ENCODE measurements at regions not wholly inside any gene's neighbourhood (a gene's known extent, or its start where the extent isn't known, plus 50 kb on each side); places are given as distances from the start of the nearest gene placed in this dataset.

DNA sequence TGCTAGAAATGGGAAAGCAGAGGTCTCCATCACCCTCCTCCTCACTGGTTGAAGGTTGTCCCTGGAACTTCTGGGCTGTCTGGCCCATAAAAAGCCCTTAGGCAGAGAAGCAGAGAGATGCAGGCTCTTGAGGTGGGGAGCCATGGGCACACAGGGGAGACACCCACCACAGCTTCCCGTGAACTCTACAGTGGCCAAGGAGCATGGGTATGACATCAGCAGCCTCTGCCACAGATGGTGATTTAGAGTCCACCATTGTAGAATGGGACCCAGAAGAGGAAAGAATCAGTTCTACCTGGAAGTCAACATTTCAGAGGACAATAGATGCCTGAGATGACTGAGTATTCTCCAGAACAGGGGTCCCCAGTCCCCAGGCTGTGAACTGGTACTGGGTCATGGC is 105.6 kb upstream of the LRRN1 start:
- no peak for TF ChIP-seq POLR2AphosphoS5 (IDR thresholded peaks at IDR 0.05; ENCODE audit: low read depth, low read length)
- no peak for TF ChIP-seq EP300 (IDR thresholded peaks at IDR 0.05; ENCODE audit: borderline replicate concordance in 1 of 2, low read depth in 2 of 2, low read length in 2 of 2)
- TF ChIP-seq ZNF274 (IDR thresholded peaks at IDR 0.05; ENCODE audit: borderline replicate concordance, extremely low read depth, low read length) = no peak
- TF ChIP-seq SIN3A (conservative IDR thresholded peaks at IDR 0.05 in 1 of 2, IDR thresholded peaks at IDR 0.05 in 1 of 2; ENCODE audit: low read depth in 1 of 2, low read length in 2 of 2) = no peak
- TF ChIP-seq RBBP5 (IDR thresholded peaks at IDR 0.05; ENCODE audit: borderline replicate concordance, low read depth, low read length) = no peak
- TF ChIP-seq CBX8 (IDR thresholded peaks at IDR 0.05; ENCODE audit: borderline replicate concordance, low read depth, low read length) = no peak
- no peak for TF ChIP-seq CBX5 (IDR thresholded peaks at IDR 0.05; ENCODE audit: low read depth, low read length)

More for the DNA sequence above, 105.6 kb upstream of the LRRN1 start:
- no peak overlapping the region for H2BK15ac ChIP-seq (ENCODE audit: low read length)
- H3K56ac ChIP-seq (replicated peaks; ENCODE audit: insufficient read length, low read depth, low read length) = no peak overlapping the region
- ChIA-PET POLR2A (ENCODE audit: partially characterized antibody) (no interaction called here), CTCF (ENCODE audit: partially characterized antibody) (no interaction called here)
- no peak overlapping the region for H2BK120ac ChIP-seq (replicated peaks; ENCODE audit: low read depth, low read length)
- H3K4me1 ChIP-seq (replicated peaks in 1 of 4; ENCODE audit: control insufficient read depth in 3 of 4, insufficient read depth in 4 of 4, low read length in 3 of 4) = no peaks in the 10 kb centered on the region
- no peak overlapping the region for H2BK20ac ChIP-seq (ENCODE audit: low read length)
- no peaks in the 10 kb centered on the region for H3K23me2 ChIP-seq (ENCODE audit: low read depth, low read length)
- H3K79me2 ChIP-seq (ENCODE audit: control insufficient read depth in 1 of 2, insufficient read depth in 2 of 2, low read length in 2 of 2) = no peaks in the 10 kb centered on the region
- DNase-seq (ENCODE audit: low read depth in 1 of 2, low spot score in 2 of 2) (no peak), FAIRE-seq (no peak)
- no peak overlapping the region for H2BK5ac ChIP-seq (ENCODE audit: low read depth, low read length)
- no peak overlapping the region for H3K27ac ChIP-seq (ENCODE audit: low read depth, low read length)
- H3K4ac ChIP-seq (replicated peaks; ENCODE audit: insufficient read length, low read depth, low read length) = no peak overlapping the region
- no peak overlapping the region for H3K23ac ChIP-seq (ENCODE audit: insufficient read length)
- H3K4me2 ChIP-seq (ENCODE audit: insufficient read depth in 1 of 2, low read depth in 2 of 2, low read length in 2 of 2) = no peak overlapping the region
- H3K79me1 ChIP-seq (ENCODE audit: low read depth, low read length) = no peaks in the 10 kb centered on the region
- no peak overlapping the region for H4K8ac ChIP-seq (ENCODE audit: extremely low read depth, insufficient read depth, low read length)
- H2BK12ac ChIP-seq (ENCODE audit: low read depth, low read length) = no peak overlapping the region
- H4K20me1 ChIP-seq (replicated peaks in 1 of 2; ENCODE audit: control insufficient read depth in 1 of 2, insufficient read depth in 2 of 2, low read length in 2 of 2) = no peaks in the 10 kb centered on the region
- H4K5ac ChIP-seq (ENCODE audit: insufficient read length, low read depth, low read length) = no peak overlapping the region
- no peaks in the 10 kb centered on the region for H3K36me3 ChIP-seq (ENCODE audit: control insufficient read depth in 2 of 4, insufficient read depth in 4 of 4, low read length in 3 of 4)
- no peak overlapping the region for H4K91ac ChIP-seq (replicated peaks; ENCODE audit: insufficient read length, low read length)
- 100% methylated on average over 1 of the region's 1 CpG; no CpG with 5 or more reads in 1 of the 2 experiments for WGBS, 2 experiments (ENCODE audit: extremely low coverage in 1 of 2, insufficient coverage in 1 of 2, insufficient read length in 1 of 2, insufficient replicate concordance in 2 of 2, low coverage in 1 of 2, low lambda C conversion rate in 2 of 2, missing lambda C conversion rate in 1 of 2)
- H3K18ac ChIP-seq (ENCODE audit: extremely low read depth, low read length) = no peak overlapping the region
- no peak overlapping the region for H3K9ac ChIP-seq (replicated peaks in 1 of 4; ENCODE audit: extremely low read depth in 1 of 4, low read depth in 3 of 4, low read length in 3 of 4)
- H3K9me3 ChIP-seq (ENCODE audit: insufficient read depth in 2 of 2, low read depth in 1 of 2, low read length in 1 of 2) = peaks cover 11 to 14% of the 10 kb centered on the region in 2 experiments; a peak in 3 of 4 replicates
- H2AK5ac ChIP-seq (ENCODE audit: low read depth, low read length) = no peak overlapping the region
- H3K4me3 ChIP-seq (ENCODE audit: extremely low read depth in 1 of 4, insufficient read depth in 2 of 4, low read depth in 3 of 4, low read length in 4 of 4) = no peak overlapping the region
- H2AFZ ChIP-seq (ENCODE audit: low read length) = no peak overlapping the region
- H3K14ac ChIP-seq (ENCODE audit: insufficient read length) = no peak overlapping the region
- H3K27me3 ChIP-seq (replicated peaks in 1 of 4; ENCODE audit: control insufficient read depth in 3 of 4, extremely low read depth in 1 of 4, insufficient read depth in 3 of 4, low read length in 3 of 4) = no peaks in the 10 kb centered on the region

Data from H1 (cell line).